ENCODE measurements at regions not wholly inside any gene's neighbourhood (a gene's known extent, or its start where the extent isn't known, plus 50 kb on each side); places are given as distances from the start of the nearest gene placed in this dataset.

- DNase-seq (ENCODE audit: extremely low read depth in 1 of 2, low read depth in 1 of 2), result no peak
Measured at GRCh38 chr2:234732404-234733092, 219.3 kb upstream of the SH3BP4 start.

GRCh38 chr2:234731236-234731635 lies 220.6 kb upstream of the SH3BP4 start:
- no peak for DNase-seq (ENCODE audit: extremely low read depth in 1 of 2, low read depth in 1 of 2)

DNA sequence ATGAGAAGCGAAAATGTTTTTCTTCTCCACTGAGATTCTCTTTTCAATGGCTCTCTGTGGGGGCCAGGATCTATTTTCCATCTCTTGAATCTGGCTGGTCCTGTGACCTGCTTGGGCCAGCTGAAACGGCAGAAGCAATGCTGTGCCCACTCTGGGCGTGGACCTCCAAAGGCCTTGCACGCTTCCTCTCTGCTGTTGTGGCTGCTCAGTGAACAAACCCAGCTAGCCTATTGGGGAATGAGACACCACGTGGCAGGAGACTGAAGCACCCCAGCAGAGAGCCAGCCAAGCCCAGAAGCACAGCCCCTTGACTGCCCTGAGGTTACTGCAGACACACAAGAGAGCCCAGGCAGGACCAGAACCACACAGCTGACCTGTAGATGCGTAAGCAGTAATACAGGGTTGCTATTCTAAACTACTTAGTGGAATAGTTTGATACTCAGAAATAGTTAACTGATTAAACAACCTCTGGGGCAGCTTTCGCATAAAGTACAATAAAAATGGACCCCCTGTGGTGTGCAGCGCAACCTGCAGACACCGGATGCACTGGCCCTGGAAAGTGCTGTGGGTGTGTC lies 221.7 kb upstream of the SH3BP4 start:
- no peak for DNase-seq (ENCODE audit: extremely low read depth in 1 of 2, low read depth in 1 of 2)

GRCh38 chr2:234725528-234726264 lies 226.1 kb upstream of the SH3BP4 start:
- no peak for DNase-seq (ENCODE audit: extremely low read depth in 1 of 2, low read depth in 1 of 2)

GRCh38 chr2:234724850-234725249 lies 227.0 kb upstream of the SH3BP4 start:
- DNase-seq (ENCODE audit: extremely low read depth in 1 of 2, low read depth in 1 of 2), result no peak

DNA sequence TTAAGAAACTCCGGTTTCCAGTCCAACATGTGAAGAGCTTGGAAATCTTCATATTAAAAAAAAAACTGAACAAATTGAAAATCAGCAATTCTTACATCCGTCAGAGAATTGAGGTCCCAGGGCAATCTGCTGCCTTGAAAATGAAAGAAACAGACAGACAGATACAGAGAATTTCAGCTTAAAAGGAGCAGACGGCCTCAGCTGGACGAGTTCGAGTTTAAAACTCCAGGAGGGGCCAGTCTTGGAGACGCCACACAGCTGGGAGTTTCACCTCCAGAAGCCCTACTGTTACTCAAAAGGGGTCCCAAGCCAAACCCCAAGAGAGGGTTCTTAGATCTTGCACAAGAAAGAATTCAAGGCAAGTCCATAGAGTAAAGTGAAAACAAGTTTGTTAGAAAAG lies 226.5 kb upstream of the ARL4C start:
- DNase-seq (ENCODE audit: extremely low read depth in 1 of 2, low read depth in 1 of 2), result no peak

DNA sequence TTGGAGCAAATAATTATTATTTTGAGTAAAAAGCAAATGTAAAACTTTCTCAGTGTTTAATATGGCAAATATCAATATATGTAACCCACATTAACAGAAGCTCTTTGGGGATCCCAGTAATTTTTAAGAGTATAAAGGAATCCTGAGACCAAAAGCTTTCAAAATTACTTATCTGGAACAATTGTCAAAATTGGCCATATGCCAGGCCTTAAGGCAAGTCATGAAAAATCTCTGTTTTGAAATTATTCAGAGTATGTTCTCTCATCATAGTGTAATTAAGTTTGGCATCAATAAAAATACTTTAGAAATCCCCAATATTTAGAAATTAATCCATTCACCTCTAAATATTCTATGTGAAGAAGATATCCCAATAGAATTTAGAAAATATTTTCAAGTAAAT lies 225.3 kb upstream of the ARL4C start:
- no peak for DNase-seq (ENCODE audit: extremely low read depth in 1 of 2, low read depth in 1 of 2)

DNA sequence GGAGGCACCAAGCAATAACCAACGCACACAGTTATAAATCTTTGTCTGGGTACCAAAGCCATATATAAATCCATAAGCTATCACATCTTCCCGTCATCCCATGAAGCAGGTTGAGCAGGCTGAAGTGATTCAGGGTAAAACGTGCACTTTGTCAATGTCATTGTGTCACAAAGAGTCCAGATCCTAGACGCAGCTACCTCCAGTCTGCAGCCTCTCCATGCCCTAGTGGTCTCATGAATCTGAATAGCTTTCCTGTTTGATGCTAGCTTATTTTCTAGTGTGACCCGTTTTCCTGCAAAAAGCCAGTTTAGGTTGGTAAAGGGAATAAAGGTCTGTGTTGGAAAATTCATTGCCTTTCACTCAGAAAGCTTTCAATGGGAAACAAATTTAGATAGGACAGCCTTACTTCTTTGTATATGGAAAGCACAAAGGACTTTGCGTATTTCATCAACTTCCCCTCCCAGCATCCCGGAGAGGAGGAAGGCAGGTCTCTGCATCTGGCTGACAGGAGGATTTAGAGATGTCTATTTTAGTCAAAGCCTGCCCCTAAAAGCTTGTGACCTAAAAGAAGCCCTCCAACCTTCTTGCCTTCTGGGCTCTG lies 222.3 kb upstream of the ARL4C start:
- DNase-seq (ENCODE audit: extremely low read depth in 1 of 2, low read depth in 1 of 2), result no peak

DNA sequence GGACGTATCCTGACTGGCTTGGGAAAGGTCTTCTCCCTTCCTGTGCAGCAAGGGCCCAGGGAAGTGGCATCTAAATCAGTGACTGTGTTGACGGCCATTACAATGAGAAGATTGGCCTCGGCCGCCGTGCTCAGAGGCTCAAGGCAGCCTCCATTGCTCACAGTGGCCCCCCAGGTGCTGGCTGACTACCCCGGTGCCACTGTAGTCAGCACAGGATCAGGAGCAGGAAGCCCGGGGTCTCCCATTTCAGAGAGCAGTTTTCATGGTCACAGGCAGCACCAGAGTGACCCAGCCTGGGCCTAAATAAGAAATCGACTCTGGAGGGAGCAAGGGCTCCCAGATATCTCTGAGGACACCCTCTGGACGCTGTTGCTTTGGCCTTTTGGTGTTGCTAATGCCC lies 219.4 kb upstream of the ARL4C start:
- DNase-seq (ENCODE audit: extremely low read depth in 1 of 2, low read depth in 1 of 2), result no peak

- DNase-seq (ENCODE audit: extremely low read depth in 1 of 2, low read depth in 1 of 2), result no peak
Measured at GRCh38 chr2:234715671-234716250, 218.9 kb upstream of the ARL4C start.

DNA sequence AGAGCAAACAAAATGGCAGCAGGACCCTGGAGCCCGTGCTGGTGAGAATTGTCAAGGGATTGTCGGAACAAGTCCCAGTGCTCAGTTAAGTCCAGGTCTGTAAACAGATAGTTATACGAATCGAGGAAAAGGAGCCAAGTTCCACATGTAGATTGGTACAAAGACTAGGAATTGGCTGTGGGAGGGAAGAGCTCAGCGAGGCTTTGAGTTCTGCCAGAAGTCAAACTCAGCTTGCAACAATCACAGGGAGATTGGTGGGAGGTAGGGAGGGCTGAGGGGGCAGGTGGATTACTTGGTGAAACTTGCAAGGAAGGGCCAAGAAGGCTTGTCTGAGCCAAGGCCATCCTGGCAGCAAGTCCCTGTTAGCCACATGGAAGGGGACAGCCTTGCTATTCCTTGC lies 217.8 kb upstream of the ARL4C start:
- DNase-seq (ENCODE audit: extremely low read depth in 1 of 2, low read depth in 1 of 2), result no peak

DNA sequence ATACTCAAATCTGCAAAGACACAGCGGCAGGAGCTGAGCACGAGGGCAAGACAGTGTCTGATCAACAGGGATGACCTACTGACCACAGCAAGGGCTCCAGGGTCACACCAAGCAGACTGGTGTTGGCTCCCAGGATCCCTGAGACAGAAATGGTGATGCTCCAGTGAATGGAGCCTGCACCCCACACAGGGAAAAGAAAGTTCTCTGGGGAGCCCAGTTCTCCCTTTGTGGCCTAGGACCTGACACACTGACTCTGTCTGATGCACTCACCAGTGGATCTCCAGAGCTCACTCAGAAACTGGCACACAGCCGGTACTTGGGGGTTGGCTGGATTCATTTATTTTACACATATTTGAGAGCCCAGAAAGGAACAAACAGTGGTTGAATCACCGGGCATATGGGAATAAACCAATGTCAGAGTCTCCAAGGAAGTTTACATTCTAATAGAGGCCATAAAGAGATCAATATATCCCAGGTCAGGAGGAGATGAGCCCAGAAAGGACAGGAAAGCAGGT lies 215.6 kb upstream of the ARL4C start:
- DNase-seq (ENCODE audit: extremely low read depth in 1 of 2, low read depth in 1 of 2), result no peak

DNA sequence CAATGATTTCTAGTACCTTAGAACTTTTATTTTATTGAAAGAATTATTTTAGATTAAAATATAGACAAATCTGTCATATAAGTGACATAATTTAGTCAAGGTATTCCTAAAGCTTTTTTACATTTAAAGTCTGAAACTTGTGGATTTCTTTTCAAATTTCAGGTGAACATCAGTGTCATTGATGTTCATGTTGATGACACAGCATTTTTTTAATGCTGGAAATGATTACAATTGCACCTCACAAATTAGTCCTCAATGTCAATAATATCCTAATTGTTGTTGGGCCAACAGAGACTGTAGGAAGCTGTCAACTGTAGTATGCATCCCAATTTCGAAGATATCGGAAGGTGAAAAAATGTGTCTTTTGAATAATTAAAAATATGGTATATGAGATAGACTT lies 214.4 kb upstream of the ARL4C start:
- DNase-seq (ENCODE audit: extremely low read depth in 1 of 2, low read depth in 1 of 2), result no peak

DNA sequence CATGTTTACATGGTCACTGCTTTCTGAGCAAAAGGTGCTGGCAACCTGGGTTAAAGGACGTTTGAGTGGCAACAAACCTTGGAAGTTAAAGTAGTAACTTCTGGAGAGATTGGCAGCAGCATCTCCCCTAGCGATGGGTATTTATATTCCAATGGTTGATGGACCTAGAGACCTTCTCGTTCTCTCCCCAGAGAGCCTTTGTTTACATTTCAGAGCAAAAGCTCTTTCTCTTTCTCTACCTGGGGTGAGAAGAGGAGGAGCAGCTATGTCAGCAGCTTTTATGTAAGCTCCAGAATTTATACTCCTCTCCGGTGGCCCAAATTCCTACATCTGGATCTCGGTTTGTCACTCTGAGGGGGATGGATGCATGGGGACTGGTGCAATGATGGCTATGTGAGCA lies 213.7 kb upstream of the ARL4C start:
- no peak for DNase-seq (ENCODE audit: extremely low read depth in 1 of 2, low read depth in 1 of 2)

- DNase-seq (ENCODE audit: extremely low read depth in 1 of 2, low read depth in 1 of 2), result no peak
Measured at GRCh38 chr2:234710066-234710465, 213.2 kb upstream of the ARL4C start.

DNA sequence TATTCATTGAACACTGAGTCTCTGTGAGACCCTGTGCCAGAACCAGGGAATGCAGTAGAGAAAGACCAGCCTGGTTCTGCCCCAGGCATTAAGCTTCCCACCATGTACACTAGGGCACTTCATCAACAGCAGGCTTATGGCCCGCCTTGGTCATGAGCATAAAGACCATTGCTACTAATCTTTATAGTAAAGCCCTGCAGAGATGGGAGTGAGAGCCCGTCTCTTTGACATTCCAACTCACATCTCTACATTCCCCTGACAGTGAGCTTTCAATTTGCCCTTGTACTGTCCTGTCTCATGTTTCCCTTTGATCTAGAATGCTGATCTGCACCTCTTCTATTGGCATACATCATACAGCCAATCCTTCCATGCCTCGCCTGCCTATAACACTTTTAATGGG lies 211.8 kb upstream of the ARL4C start:
- no peak for DNase-seq (ENCODE audit: extremely low read depth in 1 of 2, low read depth in 1 of 2)

GRCh38 chr2:234708091-234708683 lies 211.3 kb upstream of the ARL4C start:
- DNase-seq (ENCODE audit: extremely low read depth in 1 of 2, low read depth in 1 of 2), result no peak

GRCh38 chr2:234706086-234706485 lies 209.2 kb upstream of the ARL4C start:
- no peak for DNase-seq (ENCODE audit: extremely low read depth in 1 of 2, low read depth in 1 of 2)

DNA sequence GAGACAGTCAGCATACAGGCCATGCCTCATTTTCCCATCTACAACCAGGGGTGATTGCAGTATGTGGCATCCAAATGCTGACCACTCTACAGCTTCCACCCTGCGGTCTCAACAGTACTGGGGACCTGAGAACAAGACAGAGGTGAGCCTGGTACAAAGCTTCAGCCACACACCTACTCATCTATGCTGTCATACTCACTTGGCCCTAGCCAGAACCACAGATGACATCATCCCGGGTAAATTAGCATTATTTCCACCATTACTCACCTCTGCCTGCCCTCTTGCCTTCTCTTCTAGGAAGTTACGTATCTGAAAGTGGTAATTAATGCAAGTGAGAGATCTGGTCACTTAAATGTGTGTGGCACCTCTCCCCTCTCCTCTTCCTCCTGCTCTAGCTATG lies 208.2 kb upstream of the ARL4C start:
- DNase-seq (ENCODE audit: extremely low read depth in 1 of 2, low read depth in 1 of 2), result no peak

DNA sequence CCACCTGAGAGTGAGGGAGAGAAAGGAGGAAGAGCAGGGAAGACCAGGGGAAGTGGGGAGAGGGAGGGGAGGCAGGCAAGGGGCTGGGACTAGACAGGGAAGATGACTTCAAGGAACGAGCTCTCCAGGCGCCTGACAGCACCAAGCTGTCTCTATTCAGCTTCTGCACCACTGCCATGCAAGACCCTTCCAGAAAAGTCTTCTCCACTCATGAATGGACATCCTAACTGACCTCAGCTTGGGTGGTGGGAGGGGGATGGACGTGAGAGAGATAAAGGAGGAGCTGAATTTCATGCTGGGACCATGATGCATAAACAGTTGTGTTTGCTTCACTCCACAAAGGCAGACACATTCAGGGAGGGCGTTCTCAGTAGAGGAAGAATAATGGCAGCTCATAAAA lies 206.4 kb upstream of the ARL4C start:
- no peak for DNase-seq (ENCODE audit: extremely low read depth in 1 of 2, low read depth in 1 of 2)

DNA sequence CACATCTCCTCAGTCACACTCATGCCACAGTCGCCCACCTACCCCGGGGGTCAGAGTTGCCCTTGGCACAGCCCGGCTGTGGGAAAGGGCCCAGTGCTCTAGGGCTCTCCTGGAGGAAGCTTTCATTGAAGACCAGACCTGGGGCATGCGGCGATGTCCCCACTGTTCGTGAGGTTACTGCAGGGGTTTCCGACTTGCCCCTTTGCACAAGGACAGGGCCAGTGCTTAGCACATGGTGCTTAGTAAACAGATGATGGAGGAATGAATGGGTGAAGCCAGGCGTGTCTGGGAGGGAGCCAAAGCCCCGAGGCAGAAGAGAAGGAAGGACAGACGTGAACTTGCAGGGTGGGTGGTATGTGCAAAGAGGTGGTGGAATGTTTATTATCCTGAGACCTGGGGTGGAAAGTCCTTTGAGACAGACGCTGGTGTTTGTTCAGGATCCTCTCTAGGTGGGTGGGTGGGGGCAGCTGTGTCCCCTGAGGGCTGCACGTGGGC lies 205.9 kb upstream of the ARL4C start:
- no peak for DNase-seq (ENCODE audit: extremely low read depth in 1 of 2, low read depth in 1 of 2)

All from stimulated activated CD8-positive, alpha-beta memory T cell treated with anti-CD3 and anti-CD28 coated beads, Interleukin-7, amount 100 ng/mL, for 48 hours (primary cell).